HEK293 (cell line): ENCODE measurements at regions not wholly inside any gene's neighbourhood (a gene's known extent, or its start where the extent isn't known, plus 50 kb on each side); places are given as distances from the start of the nearest gene placed in this dataset.

ENCODE experiments used
- ATF2 ChIP-seq: fragments of 450-650 bp; formaldehyde crosslinking; IDR thresholded peaks from 2 replicates; pipeline ENCODE4 v1.5.1; 2016; ENCODE audit warnings: missing biosample characterization, missing genetic modification characterization, low read depth
- CTCF ChIP-seq: fragments of 450-650 bp; formaldehyde crosslinking; IDR thresholded peaks from 2 replicates; pipeline ENCODE4 v1.5.1; 2016; ENCODE audit warnings: missing biosample characterization, missing genetic modification characterization
- REST ChIP-seq: fragments of 450-650 bp; formaldehyde crosslinking; IDR thresholded peaks from 2 replicates; pipeline ENCODE4 v1.5.1; 2016; ENCODE audit warnings: missing biosample characterization, missing genetic modification characterization
- ZBTB49 ChIP-seq: fragments of 450-650 bp; formaldehyde crosslinking; IDR thresholded peaks from 2 replicates; pipeline ENCODE4 v1.5.1; 2016; ENCODE audit warnings: missing biosample characterization, missing genetic modification characterization, low read depth

- TF ChIP-seq ATF2 (tag by site-specific recombination) (no peak), CTCF (no peak), ZBTB49 (tag by site-specific recombination) (no peak), REST (no peak)
Observed at GRCh38 chr19:31578326-31578725, 229.1 kb upstream of the TSHZ3 start.
